GM12875 (cell line): ENCODE measurements at regions not wholly inside any gene's neighbourhood (a gene's known extent, or its start where the extent isn't known, plus 50 kb on each side); places are given as distances from the start of the nearest gene placed in this dataset.
"Not testable (repeated sequence)": the region's sequence is repeated elsewhere in the genome, so short reads cannot be mapped to it uniquely, and the experiment has no call there.

Source experiments
- H3K4me3 ChIP-seq: one replicate; pipeline ENCODE4 v1.5.1; 2011; ENCODE audit warnings: low read depth, low read length, control low read depth
- TF ChIP-seq, protein P1 (sequence below): IDR thresholded peaks from 2 replicates; pipeline ENCODE4 v1.5.1; 2011; ENCODE audit warnings: low read depth, mild to moderate bottlenecking, control low read depth, inconsistent platforms, low read length, moderate library complexity, borderline replicate concordance; ENCODE audit not compliant: insufficient read depth

- TF ChIP-seq, protein P1, sequence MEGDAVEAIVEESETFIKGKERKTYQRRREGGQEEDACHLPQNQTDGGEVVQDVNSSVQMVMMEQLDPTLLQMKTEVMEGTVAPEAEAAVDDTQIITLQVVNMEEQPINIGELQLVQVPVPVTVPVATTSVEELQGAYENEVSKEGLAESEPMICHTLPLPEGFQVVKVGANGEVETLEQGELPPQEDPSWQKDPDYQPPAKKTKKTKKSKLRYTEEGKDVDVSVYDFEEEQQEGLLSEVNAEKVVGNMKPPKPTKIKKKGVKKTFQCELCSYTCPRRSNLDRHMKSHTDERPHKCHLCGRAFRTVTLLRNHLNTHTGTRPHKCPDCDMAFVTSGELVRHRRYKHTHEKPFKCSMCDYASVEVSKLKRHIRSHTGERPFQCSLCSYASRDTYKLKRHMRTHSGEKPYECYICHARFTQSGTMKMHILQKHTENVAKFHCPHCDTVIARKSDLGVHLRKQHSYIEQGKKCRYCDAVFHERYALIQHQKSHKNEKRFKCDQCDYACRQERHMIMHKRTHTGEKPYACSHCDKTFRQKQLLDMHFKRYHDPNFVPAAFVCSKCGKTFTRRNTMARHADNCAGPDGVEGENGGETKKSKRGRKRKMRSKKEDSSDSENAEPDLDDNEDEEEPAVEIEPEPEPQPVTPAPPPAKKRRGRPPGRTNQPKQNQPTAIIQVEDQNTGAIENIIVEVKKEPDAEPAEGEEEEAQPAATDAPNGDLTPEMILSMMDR = no peak
- H3K4me3 ChIP-seq = no peak overlapping the region
These were observed 579.4 kb downstream of the JRKL start for GRCh38 chr11:96969251-96969650.

GRCh38 chr11:96978751-96979150 lies 588.9 kb downstream of the JRKL start:
- TF ChIP-seq, protein P1 = no peak
- no peak overlapping the region for H3K4me3 ChIP-seq

DNA sequence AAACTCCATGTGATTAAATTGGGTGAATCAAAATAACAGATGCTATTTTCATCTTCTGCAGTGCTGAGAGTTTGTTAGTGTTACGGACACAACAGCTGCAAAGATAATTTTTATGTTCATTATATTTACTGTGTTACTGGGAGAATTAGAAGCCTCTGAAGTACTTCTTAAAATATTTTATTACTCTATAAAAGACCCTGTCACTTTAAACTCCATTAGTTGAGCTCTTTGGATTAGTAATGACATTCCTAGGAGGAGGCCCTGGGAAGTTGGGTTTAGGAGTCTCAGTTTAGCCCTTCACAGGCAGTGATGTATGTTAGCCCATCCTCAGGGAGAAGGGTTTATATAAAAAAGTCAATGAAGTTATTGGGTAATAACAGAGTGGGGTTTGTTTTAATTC lies 596.7 kb downstream of the JRKL start:
- H3K4me3 ChIP-seq = no peak overlapping the region
- TF ChIP-seq, protein P1 = no peak

- TF ChIP-seq, protein P1 = no peak
- H3K4me3 ChIP-seq = no peak overlapping the region
These were observed 601.1 kb downstream of the JRKL start for GRCh38 chr11:96990914-96991313.

GRCh38 chr11:97000481-97000880 lies 610.7 kb downstream of the JRKL start:
- TF ChIP-seq, protein P1 = no peak
- H3K4me3 ChIP-seq = no peak overlapping the region

- no peak overlapping the region for H3K4me3 ChIP-seq
These were observed 617.5 kb downstream of the JRKL start for GRCh38 chr11:97007283-97007682.

DNA sequence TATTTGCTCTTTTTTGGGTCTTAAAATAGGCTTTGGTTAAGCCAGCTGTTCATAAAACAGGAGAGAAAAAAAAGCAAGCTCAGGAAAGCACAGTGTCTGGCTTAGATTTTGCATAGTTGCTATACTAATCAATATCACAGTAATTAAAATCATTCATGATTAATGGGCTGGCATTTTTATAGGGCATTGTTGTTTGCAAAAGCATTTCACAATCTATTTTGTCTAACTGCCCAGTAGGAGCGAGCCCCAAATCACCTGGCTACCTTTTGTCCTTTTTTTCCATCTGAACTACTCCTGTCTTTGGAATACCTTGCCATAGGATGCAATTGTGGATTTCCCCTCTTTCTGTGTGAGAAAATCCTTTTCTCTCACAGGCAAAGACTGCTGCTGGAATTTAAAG lies 619.8 kb downstream of the JRKL start:
- no peak overlapping the region for H3K4me3 ChIP-seq
- TF ChIP-seq, protein P1 = no peak

More at GRCh38 chr11:97007283-97007682, 617.5 kb downstream of the JRKL start:
- TF ChIP-seq, protein P1 = no peak

DNA sequence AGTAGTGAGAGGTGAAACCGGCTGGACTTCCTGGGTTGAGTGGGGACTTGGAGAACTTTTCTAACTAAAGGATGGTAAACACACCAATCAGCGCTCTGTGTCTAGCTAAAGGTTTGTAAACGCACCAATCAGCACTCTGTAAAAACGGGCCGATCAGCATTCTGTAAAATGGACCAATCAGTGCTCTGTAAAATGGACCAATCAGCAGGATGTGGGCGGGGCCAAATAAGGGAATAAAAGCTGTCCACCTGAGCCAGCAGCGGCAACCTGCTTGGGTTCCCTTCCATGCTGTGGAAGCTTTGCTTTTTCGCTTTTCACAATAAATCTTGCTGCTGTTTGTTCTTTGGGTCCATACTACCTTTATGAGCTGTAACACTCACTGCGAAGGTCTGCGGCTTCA lies 621.2 kb downstream of the JRKL start:
- not testable (repeated sequence) for H3K4me3 ChIP-seq
